ENCODE measurements at regions not wholly inside any gene's neighbourhood (a gene's known extent, or its start where the extent isn't known, plus 50 kb on each side); places are given as distances from the start of the nearest gene placed in this dataset.

DNA sequence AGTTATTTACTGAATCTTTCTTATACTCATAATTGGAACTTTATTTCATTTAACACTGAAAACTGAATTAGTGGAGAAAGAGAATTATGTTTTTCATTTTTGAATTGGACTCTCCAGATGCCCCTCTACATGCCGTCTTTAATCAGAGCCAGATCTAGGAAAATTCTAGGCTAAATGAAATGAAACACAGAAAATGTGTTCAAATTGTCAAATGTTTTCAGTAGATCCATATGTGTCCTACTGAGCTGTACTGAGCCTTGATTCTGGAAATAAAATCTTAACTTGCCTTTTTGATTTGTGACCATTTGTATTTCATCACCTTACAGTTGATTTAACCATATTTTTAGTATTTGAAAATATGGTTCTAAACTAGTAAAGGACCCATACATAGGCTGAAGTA, 64.0 kb upstream of the GK2 start:
- TF ChIP-seq POLR2A (IDR thresholded peaks at IDR 0.05; ENCODE audit: low read depth, low read length), result no peak
- TF ChIP-seq POLR2AphosphoS5 (IDR thresholded peaks at IDR 0.05; ENCODE audit: low read depth, low read length), result no peak
- no peak for TF ChIP-seq PAX5 (IDR thresholded peaks at IDR 0.05; ENCODE audit: insufficient read depth, low read length, severe bottlenecking)
